Dermis microvascular lymphatic vessel endothelial cell (primary cell): ENCODE measurements at regions not wholly inside any gene's neighbourhood (a gene's known extent, or its start where the extent isn't known, plus 50 kb on each side); places are given as distances from the start of the nearest gene placed in this dataset.
"Not testable (repeated sequence)": the region's sequence is repeated elsewhere in the genome, so short reads cannot be mapped to it uniquely, and the experiment has no call there.

Experiments
- DNase-seq, 2 donors: peaks; one replicate each; pipeline versions ENCODE4 v3.0.0 to v3.0.0-alpha.2; 2010; ENCODE audit warnings: low read depth in 2 of 2

GRCh38 chr16:51543971-51544370, 392.9 kb upstream of the SALL1 start:
- no peak for DNase-seq

DNA sequence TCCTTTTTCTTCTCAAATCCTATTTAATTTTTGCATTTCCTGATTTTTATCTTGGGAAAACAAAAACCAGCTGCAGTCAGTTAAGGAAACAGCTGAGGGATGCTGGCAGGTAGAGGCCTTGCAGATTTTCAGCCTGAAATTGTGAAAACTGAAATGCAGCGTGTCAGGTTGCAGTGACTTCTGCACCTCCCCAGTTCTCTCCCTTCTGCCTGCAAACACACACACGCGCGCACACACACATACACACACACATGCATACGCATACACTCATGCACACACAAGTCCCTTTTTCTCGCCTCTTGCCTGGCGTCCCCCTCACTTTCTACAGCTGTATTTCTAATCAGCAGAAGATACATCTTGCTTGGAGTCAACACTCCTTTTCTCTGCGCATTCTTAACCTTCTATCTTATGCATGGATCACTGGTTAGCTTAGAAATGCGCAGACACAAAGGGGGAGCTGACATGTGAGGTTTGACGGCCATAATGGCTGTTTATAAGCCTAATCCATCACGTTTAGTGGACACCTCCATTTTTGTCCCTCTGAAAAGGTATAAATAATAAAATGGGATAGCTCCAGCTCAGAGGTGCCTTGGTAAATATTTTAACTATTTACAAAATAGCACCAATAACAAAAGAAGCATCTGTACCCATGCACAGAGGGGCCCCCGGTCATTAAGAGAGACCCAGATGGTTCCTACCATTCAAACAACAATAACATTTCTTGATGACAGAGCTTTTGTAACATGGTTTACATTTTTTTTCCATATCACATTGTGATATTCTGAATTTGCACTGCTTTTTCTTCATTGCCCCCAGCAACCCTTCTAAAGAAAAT, 392.1 kb upstream of the SALL1 start:
- no peak for DNase-seq

DNA sequence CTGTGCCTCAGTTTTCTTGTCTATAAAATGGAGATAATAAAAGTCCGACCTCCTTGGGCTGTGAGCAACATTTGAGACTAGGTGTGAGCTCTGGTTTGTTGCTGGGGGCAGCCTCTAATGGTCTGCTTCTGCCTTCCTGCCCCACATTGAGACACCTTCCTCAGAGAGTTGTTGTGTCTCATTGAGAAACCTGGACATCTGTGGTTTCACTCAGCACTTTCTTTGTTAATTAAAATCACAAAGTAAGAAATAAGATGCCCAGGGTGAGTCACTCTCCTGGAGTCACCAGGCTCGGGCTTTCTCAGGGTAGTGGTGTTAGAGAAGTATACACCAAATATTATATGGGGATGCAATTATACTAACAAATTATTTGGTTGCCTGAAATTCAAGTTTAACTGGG, 389.2 kb upstream of the SALL1 start:
- peak in 1 of 2 donors; percentile 35 for DNase-seq

- DNase-seq: peak; percentile 4 to 83
Measured at GRCh38 chr16:51538707-51539498, 387.8 kb upstream of the SALL1 start.

- no peak for DNase-seq
Measured at GRCh38 chr16:51535591-51535990, 384.5 kb upstream of the SALL1 start.

- no peak for DNase-seq
Measured at GRCh38 chr16:51532551-51532950, 381.5 kb upstream of the SALL1 start.

- DNase-seq: no peak
Measured at GRCh38 chr16:51531271-51531670, 380.2 kb upstream of the SALL1 start.

DNA sequence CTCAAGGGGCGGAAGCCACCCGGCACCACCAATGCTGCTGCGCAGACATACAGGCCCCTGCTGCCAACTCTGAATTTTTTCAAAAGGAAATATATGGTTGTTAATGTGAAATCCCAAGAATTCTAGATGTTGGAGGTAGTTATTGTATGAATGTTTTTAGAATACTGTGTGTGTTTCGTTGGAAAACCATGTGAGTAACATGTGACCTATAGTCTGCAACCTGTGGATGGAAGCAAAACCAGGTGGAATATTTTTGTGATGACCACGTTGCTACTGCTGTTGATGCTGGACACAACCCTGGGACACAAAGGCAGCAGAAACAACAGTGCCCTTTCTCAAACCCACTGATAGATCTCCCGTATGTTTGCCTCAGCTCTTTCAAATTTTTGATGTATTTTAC, 376.3 kb upstream of the SALL1 start:
- no peak for DNase-seq

GRCh38 chr16:51526621-51527020, 375.6 kb upstream of the SALL1 start:
- DNase-seq: no peak

- peak in 1 of 2 donors; percentile 5 for DNase-seq
Measured at GRCh38 chr16:51524555-51525373, 373.7 kb upstream of the SALL1 start.

DNA sequence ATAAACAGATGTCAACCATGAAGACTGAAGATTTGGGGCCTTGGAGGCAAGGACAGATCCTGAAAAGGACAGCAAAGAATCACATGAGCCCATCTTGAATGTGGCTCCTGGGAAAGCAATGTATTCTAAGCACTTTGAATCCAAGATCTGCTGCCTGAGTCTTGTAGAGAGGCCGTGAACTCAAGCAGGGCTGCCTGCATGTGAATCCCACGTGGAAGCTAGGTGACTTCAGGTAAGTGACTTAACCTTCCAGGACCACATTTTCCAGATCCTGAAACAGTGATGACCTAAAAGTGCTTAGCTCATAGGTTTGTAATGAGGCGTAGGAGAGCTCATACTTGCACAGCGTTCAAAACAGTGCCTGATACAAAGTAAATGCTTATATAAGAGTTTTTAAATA, 373.0 kb upstream of the SALL1 start:
- no peak for DNase-seq

- DNase-seq: no peak
Measured at GRCh38 chr16:51523400-51523799, 372.3 kb upstream of the SALL1 start.

DNA sequence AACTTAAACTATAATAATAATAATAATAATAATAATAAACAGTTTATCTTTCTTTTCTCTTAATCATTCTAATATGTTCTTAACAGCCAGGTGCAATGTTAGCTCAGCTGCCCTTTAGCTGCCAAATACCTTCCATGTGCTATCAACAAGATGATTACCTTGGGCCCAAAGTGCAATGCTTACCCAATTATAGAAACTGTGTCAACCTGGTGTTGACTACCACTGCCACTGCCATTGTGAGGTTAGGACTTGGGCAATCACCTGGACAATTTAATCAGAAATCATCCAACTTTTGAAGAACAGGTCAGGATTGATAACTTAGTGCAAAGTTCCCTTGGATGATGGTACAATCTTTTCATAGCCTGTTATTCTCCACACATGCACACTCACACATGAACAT, 371.8 kb upstream of the SALL1 start:
- no peak for DNase-seq

DNA sequence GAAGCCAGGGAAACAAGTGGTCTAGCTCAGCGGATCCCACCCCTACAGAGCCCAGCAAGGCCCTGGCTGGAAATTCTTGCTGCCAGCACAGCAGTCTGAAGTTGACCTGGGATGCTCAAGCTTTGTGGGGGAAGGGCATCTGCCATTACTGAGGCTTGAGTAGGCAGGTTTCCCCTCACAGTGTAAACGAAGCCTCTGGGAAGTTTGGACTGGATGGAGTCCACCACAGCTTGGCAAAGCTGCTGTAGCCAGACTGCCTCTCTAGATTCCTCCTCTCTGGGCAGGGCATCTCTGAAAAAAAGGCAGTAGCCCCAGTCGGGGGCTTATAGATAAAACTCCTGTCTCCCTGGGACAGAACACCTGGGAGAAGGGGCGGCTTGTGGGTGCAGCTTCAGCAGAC, 365.9 kb upstream of the SALL1 start:
- not testable (repeated sequence) for DNase-seq

GRCh38 chr16:51510416-51510815, 359.3 kb upstream of the SALL1 start:
- no peak for DNase-seq

DNA sequence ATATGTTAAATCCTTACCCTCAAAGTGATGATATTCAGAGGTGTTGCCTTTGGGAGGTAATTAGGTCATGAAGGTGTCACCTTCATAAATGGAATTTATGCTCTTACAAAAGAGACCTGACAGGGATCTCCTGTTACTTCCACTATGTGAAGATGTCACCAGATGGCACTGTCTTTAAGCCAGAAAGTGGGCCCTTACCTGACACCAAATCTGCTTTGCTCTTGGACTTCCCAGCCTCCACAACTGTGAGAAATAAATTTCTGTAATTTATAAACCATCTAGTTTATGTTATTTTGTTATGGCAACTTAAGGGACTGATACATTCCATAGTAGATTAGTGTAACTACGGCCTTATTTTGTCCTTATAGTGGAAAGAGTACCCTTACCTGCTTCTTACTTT, 358.3 kb upstream of the SALL1 start:
- DNase-seq: no peak

- DNase-seq: no peak
Measured at GRCh38 chr16:51508490-51509212, 357.6 kb upstream of the SALL1 start.

- DNase-seq: no peak
Measured at GRCh38 chr16:51507286-51507685, 356.2 kb upstream of the SALL1 start.

DNA sequence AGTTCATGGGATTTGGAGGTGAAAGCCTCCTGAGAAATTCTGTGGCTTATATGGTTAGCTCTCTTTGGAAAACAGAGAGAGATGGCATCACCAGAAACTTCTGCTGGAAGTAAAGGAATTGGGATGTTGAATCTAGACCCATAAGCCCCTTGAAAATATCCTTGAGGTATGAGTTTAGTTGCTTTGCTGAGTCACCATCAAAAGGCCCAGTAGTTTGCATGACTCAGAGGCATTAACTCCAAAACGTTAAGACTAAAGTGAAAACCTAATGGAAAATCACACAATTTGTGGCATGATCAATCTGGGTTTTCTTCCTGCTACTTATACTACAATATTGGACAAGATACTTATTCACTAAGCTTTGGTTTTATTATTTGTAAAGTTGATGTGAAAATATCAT, 349.2 kb upstream of the SALL1 start:
- DNase-seq: no peak

DNA sequence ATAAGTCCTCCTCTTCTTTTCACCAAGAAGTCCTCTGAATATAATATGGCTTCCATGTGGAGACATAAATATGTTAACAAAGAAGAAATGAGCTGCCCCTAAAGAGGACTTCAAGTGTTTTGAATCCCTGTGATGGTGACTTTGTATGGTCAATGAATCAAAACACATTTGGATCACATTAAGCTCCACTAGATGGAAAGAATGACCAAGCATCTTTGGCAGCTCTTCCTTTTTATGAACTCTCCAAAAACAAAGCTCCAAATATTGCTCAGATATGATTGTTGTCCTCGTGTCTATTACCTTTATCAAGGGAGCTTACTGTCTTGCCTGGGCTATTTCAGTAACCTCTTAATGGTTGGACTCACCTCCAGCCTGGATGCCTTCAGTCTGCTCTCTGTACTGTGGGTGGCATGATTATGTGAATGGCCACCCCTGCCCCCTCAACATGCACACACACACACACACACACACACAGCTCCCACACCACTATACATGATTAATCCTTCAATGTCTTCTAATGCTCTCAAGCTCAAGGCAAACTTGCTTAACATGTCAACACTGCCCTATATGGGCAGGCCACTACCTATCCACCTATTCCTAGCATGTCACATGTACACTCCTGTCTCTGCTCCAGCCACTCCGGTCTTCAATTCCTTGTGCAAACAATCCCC, 346.6 kb upstream of the SALL1 start:
- no peak for DNase-seq

GRCh38 chr16:51490866-51491265, 339.8 kb upstream of the SALL1 start:
- DNase-seq: no peak
